Astrocyte of the cerebellum (primary cell): ENCODE measurements at regions not wholly inside any gene's neighbourhood (a gene's known extent, or its start where the extent isn't known, plus 50 kb on each side); places are given as distances from the start of the nearest gene placed in this dataset.
"Not testable (repeated sequence)": the region's sequence is repeated elsewhere in the genome, so short reads cannot be mapped to it uniquely, and the experiment has no call there.

Source experiments
- DNase-seq: peaks from one replicate; pipeline ENCODE4 v3.0.0-alpha.2; 2011; ENCODE audit warnings: low read depth
- H3K4me3 ChIP-seq: 2 replicates; pipeline ENCODE4 v1.5.1; 2011; ENCODE audit warnings: mild to moderate bottlenecking, low read depth, low read length, moderate library complexity
- CTCF ChIP-seq: IDR thresholded peaks from 2 replicates; pipeline ENCODE4 v1.5.1; 2012; ENCODE audit warnings: low read length, low read depth, moderate library complexity, mild to moderate bottlenecking; ENCODE audit errors: missing control alignments
- in situ Hi-C: cut with HindIII; loops from 2 replicates; pipeline ENCODE4 v1.10.0; 2017; ENCODE audit warnings: low sequenced_read_pairs

GRCh38 chr6:3913077-3913957, 64.1 kb downstream of the FAM50B start:
- TF ChIP-seq CTCF = no peak
- in situ Hi-C loops = no loop called here
- H3K4me3 ChIP-seq = no peak overlapping the region
- DNase-seq = peak; percentile 97

- TF ChIP-seq CTCF = no peak
- in situ Hi-C loops = no loop called here
- no peak for DNase-seq
These were observed 64.8 kb downstream of the FAM50B start for GRCh38 chr6:3913958-3914337.

DNA sequence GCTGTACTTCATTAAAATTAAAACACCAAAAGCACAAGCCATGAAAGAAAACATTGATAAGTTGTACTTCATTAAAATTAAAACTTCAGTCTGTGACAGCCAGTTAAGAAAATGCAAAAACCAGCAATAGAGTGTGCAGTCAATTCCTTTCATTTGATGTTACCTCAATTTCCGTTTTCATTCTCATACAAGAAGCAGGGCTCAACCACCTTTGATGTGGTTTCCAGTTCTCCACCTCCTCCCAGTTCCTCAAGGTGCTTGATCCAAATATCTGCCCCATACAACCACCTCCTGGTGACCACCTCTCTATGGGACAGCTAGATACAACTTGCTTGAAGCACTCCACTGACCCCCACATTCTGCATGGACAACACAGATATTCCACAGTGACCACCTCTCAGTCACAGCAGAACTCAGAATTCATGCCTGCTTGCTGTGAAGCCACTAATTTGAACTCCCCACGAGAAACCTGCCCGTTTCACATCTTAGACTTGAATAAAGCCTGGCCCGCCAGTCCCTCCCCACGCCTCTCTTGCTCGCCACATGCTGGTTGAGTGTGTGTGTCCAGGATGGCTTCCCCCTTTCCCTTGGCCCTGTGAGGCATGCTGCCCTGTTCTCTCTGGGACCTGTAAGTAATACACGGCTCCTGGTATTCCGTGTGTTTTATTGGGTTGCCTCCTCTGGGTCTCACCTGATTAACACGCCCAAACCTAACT, 66.1 kb downstream of the FAM50B start:
- DNase-seq = no peak
- no peak overlapping the region for H3K4me3 ChIP-seq
- TF ChIP-seq CTCF = no peak
- in situ Hi-C loops = no loop called here

More at GRCh38 chr6:3913958-3914337, 64.8 kb downstream of the FAM50B start:
- H3K4me3 ChIP-seq = no peak overlapping the region

- TF ChIP-seq CTCF = no peak
- no peak overlapping the region for H3K4me3 ChIP-seq
- in situ Hi-C loops = no loop called here
- DNase-seq = no peak
These were observed 67.0 kb downstream of the FAM50B start for GRCh38 chr6:3916211-3916610.

DNA sequence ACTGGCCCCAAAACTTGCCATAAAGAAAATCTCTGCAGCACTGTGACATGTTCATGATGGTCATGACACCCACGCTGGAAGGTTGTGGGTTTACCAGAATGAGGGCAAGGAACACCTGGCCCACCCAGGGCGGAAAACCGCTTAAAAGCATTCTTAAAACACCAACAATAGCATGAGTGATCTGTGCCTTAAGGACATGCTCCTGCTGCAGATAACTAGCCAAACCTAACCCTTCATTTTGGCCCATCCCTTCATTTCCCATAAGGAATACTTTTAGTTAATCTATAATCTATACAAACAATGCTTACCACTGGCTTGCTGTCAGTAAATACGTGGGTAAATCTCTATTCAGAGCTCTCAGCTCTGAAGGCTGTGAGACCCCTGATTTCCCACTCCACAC, 67.6 kb downstream of the FAM50B start:
- H3K4me3 ChIP-seq, DNase-seq, in situ Hi-C loops: not testable (repeated sequence)

- TF ChIP-seq CTCF = no peak
- in situ Hi-C loops = no loop called here
- DNase-seq = no peak
- no peak overlapping the region for H3K4me3 ChIP-seq
These were observed 69.3 kb downstream of the FAM50B start for GRCh38 chr6:3918469-3918868.

- no peak overlapping the region for H3K4me3 ChIP-seq
- DNase-seq = no peak
- no peak for TF ChIP-seq CTCF
- in situ Hi-C loops = no loop called here
These were observed 70.0 kb downstream of the FAM50B start for GRCh38 chr6:3919130-3919628.
